NCI-H345 (cell line): ENCODE measurements at regions not wholly inside any gene's neighbourhood (a gene's known extent, or its start where the extent isn't known, plus 50 kb on each side); places are given as distances from the start of the nearest gene placed in this dataset.

Source experiments
- DNase-seq: peaks from one replicate; lab custom pipeline; 2025; lab: John Stamatoyannopoulos, UW

- no peak for DNase-seq
Measured at GRCh38 chr15:39313467-39313866, 267.4 kb upstream of the THBS1 start.

- DNase-seq, result no peak
Measured at GRCh38 chr15:39313881-39314280, 267.0 kb upstream of the THBS1 start.

GRCh38 chr15:39315206-39315850, 265.6 kb upstream of the THBS1 start:
- DNase-seq, result no peak

- no peak for DNase-seq
Measured at GRCh38 chr15:39317225-39317624, 263.7 kb upstream of the THBS1 start.

DNA sequence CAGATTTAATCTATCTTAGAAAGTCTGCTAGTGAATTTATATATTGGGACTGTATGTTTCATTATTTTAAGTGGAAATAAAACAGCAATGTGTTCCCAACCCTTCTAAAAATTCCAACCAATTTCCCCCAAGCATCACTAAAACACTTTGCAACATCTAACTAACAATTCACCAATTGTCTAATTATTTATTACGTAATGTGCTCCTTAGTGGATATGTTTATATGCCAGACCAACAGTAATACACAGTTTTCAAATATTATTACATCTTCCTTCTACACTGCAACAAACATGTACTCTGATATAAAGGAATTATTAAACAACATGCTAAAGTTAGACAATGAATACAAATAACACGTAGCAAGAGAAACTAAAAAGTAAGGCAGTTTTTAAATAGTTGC, 262.6 kb upstream of the THBS1 start:
- no peak for DNase-seq

- no peak for DNase-seq
Measured at GRCh38 chr15:39320355-39320754, 260.5 kb upstream of the THBS1 start.

GRCh38 chr15:39320886-39321285, 260.0 kb upstream of the THBS1 start:
- no peak for DNase-seq

DNA sequence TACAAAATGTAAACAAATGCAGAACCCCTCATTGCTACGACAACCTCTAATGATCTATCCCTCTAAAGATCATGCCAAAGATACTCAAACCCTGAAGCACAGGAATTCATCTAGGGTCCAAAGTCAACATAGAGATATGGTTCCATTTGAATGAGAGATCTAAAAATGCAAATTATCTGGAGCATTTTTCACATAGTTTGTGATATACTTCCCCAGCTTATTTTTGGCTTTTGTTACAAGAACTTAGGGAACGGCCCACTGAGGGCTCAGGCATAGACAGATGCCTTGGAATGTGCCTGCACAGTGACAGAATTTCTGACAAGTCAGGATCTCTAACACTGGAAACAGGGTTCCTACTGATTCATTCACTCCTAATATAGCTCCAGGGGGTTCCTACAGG, 258.9 kb upstream of the THBS1 start:
- no peak for DNase-seq

GRCh38 chr15:39323157-39323556, 257.7 kb upstream of the THBS1 start:
- no peak for DNase-seq

DNA sequence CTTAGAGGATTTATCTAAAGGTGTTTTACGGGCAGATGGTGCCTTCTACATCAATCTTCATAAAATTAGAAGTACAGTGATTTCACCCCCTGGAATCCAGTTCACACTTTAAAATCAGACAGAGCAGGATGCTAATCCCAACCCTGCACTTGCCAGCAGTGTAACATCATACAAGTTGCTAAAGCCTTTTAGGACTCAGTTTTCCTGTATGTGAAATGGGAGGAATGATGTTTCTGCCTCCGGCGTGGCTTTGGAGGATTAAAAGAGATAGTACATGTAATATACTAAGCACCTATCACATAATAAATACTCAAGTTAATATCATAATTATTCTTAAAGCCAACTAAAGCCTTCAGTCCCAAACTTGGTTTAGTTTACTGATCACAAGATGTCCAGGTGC, 257.2 kb upstream of the THBS1 start:
- DNase-seq, result no peak

DNA sequence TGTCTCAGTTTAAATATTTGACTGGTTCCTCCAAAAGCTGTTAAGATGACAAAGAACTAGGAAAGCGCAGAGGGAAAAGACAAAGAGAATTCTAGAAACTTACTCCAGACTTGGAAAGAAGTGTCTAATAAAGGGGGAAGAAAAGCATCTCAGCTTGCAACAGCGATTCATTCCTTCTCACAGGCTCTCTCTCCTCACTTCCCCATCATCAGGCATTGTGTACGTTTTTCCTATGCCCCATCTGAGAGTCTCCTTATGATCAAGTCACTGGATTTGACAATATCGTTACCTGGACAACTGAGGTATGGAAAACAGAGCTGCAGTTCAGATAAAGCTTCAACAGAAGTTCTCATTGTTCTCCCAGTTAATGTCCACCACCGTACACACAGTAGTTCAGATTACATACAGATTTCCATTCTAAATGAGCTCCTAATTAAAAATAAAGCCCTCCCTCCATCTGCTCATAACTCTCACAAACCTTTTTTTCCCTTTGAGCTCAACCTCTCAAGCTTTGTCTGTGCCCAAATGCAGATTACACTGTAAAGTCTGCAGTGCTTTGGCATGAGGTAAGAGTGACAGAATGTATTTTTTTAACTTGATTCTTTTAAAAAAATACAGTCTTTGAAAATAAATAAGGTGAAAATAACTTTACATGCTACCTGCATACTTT, 254.4 kb upstream of the THBS1 start:
- no peak for DNase-seq

- DNase-seq, result no peak
Measured at GRCh38 chr15:39327005-39327730, 253.7 kb upstream of the THBS1 start.

DNA sequence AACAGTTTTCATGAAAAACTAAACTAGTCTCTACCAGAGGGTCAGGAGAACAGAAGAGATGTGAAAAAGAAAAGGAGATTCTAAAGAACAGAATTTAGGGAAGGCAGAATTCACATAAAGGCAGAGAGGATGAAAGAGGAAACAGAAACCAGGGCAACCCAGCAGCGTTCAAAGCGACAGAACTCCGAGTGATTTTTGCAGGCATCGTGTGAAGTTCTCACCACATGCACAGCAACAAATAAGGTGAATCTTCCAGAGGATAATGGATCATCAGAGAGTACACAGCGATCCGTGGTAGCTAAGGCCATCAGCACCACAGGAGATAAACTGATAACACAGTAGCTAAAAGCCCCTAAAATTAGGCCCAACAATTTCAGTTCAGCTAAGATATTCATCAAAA, 250.8 kb upstream of the THBS1 start:
- DNase-seq, result no peak

- DNase-seq, result no peak
Measured at GRCh38 chr15:39331584-39331983, 249.3 kb upstream of the THBS1 start.

DNA sequence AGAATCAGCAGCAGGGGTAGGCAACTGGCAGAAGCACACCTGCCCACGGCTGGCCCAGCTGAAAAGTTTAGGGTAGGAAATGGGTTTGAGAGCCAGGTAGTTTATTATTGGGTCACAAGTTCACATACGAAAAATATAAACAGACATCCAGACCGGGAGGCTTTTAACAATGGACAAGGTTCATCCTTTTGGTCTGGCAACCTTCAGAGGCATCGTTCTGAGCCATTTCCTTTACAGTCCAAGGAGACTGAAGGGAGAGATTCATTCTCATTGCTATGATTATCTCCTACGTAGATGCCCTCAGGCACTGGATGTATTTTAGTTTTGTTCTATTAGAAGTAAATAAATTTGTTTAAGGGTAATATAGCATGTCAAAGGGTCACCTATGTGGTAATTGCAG, 248.0 kb upstream of the THBS1 start:
- DNase-seq, result no peak

- DNase-seq, result no peak
Measured at GRCh38 chr15:39333393-39333792, 247.5 kb upstream of the THBS1 start.

DNA sequence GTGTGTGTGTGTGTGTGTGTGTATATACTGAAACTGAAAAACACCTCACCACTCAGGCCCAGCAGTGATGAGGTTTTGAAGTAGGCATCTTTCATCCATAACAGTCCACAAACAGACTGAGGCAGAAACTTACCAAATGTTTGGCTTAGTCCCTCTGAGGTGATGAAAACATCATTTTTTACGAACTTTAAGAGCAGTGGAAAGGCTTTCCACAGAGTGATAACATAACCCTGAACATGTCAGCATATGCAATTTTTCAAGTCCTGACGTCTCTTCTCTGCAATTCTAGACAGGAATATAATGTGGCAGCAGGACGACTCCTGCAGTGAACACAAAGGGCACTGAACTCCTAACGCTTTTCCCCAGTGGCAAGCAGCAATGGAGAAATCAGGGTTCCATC, 247.0 kb upstream of the THBS1 start:
- DNase-seq, result no peak

DNA sequence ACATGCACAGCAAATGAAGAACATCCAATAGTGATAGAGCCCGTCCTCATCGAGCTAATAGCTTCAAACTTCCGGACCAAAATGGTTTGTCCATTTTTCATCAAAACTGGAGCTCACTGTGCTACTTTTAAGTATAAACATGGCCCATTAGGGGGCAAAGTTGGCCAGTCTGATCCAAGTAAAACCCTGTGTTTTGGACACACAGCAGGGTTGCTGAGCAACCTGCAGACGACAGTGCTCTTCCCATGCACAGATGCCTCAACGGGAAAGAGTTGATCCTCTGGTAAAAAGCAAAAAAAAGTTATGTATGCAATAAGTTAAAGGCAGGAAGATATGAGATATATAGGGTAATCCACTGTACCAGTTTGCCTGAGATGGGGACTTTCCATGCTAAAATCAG, 244.0 kb upstream of the THBS1 start:
- DNase-seq, result no peak

DNA sequence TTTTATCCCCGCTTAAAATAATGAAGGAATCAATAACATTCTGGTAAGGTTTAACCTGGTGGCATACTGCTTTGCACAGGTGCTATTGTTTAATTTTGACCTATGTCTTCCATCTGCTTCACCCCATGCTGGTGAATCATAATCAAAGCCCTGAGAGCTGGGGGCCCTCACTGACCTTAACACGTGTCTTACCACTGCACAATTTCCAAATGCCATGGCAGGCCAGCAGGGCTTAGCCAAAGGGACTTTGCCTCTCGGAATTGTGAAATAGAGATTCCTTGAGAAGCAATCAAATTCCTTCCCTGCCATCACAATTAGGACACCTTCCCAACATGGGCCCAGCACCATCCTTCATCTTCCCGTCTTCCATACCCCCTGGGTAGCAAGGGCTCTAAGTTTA, 242.6 kb upstream of the THBS1 start:
- no peak for DNase-seq

GRCh38 chr15:39340903-39341645, 239.8 kb upstream of the THBS1 start:
- no peak for DNase-seq

- DNase-seq, result peak; percentile 27
Measured at GRCh38 chr15:39344662-39345141, 236.2 kb upstream of the THBS1 start.

DNA sequence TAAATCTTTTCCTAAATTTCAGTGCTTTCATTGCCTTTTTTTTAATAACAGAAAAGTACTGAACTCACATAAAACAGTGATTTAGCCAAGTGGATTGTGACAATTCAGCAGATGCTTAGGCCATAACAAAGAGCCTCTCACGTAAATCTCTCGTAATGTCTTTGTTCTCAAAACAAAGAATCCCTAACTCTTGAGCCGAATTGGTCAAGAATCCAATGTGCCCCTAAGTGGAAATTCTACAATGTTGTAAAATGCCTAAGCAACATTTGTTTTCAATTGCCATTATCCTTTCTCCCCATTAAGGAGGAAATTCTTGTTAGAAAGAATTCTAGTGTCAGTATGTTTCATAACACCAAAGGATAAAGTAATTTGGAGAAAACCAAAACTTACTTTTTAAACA, 235.7 kb upstream of the THBS1 start:
- DNase-seq, result no peak

DNA sequence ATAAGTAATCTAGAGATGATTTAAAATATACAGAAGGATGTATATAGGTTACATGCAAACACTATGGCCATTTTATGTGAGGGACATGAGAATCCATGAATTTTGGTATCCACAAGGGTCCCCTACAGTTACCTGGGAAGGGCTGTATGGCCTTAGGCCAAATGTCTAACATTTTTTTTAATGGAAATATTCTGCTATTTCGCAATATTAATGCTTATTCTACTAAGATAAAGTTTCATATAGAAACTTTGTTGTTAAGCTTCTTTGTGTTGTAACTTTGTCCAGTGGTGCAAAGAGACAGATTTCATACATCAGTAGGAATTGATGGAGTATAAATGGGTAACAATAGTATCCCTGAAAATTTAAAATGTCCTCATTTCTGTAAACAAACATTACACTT, 233.4 kb upstream of the THBS1 start:
- no peak for DNase-seq
